Fibroblast of mammary gland (primary cell): ENCODE measurements at regions not wholly inside any gene's neighbourhood (a gene's known extent, or its start where the extent isn't known, plus 50 kb on each side); places are given as distances from the start of the nearest gene placed in this dataset.
"Not testable (repeated sequence)": the region's sequence is repeated elsewhere in the genome, so short reads cannot be mapped to it uniquely, and the experiment has no call there.

Experiments used
- DNase-seq: peaks from one replicate; pipeline ENCODE4 v3.0.0-alpha.2; 2010; ENCODE audit warnings: low read depth
- H3K4me3 ChIP-seq: 2 replicates; pipeline ENCODE4 v1.5.1; 2011; ENCODE audit warnings: low read depth, mild to moderate bottlenecking, low read length, moderate library complexity; ENCODE audit not compliant: control insufficient read depth
- TF ChIP-seq, protein P1 (sequence below): conservative IDR thresholded peaks from 2 replicates; pipeline ENCODE4 v1.5.1; 2011; ENCODE audit warnings: low read depth, low read length, inconsistent platforms; ENCODE audit not compliant: control insufficient read depth, insufficient read depth

- TF ChIP-seq, protein P1, sequence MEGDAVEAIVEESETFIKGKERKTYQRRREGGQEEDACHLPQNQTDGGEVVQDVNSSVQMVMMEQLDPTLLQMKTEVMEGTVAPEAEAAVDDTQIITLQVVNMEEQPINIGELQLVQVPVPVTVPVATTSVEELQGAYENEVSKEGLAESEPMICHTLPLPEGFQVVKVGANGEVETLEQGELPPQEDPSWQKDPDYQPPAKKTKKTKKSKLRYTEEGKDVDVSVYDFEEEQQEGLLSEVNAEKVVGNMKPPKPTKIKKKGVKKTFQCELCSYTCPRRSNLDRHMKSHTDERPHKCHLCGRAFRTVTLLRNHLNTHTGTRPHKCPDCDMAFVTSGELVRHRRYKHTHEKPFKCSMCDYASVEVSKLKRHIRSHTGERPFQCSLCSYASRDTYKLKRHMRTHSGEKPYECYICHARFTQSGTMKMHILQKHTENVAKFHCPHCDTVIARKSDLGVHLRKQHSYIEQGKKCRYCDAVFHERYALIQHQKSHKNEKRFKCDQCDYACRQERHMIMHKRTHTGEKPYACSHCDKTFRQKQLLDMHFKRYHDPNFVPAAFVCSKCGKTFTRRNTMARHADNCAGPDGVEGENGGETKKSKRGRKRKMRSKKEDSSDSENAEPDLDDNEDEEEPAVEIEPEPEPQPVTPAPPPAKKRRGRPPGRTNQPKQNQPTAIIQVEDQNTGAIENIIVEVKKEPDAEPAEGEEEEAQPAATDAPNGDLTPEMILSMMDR, result no peak
- no peak overlapping the region for H3K4me3 ChIP-seq
- DNase-seq, result no peak
Measured at GRCh38 chr7:110461621-110462020, 629.3 kb upstream of the LRRN3 start.

- TF ChIP-seq, protein P1, result no peak
- no peak overlapping the region for H3K4me3 ChIP-seq
- DNase-seq, result no peak
Measured at GRCh38 chr7:110470420-110470819, 620.5 kb upstream of the LRRN3 start.

- H3K4me3 ChIP-seq, DNase-seq: not testable (repeated sequence)
Measured at GRCh38 chr7:110472419-110472818, 618.5 kb upstream of the LRRN3 start.

DNA sequence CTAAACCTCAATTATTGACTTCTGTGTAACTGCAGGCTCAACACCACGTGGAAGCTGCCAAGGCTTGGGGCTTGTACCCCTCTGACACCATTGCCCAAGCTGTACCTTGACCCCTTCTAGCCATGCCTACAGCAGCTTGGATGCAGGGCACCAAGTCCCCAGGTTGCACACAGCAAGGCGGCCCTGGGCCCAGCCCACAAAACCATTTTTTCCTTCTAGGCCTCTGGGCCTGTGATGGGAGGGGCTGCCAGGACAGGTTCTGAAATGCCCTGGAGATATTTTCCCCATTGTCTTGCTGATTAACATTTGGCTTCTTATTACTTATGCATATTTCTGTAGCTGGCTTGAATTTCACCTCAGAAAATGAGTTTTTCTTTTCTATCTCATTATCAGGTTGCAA, 610.0 kb upstream of the LRRN3 start:
- no peak overlapping the region for H3K4me3 ChIP-seq
- TF ChIP-seq, protein P1, result no peak
- DNase-seq, result no peak

DNA sequence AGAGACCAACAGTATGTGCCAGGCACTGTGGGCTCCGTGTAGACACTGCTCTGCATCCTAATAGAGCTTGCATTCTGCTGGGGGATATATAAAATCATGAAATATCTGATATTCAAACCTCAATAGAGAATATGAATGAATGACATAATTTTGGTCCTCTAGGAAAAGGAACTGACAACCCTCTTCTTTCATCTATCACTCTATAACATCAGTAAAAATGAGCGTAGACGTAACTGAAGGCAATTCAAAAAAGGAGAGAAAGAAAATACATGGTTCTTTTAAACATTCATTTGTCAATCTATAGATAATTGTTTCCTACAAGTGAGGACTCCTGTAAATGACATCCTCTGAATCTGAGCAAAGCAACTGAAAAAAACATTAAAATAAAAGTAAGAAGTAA, 607.4 kb upstream of the LRRN3 start:
- DNase-seq, result no peak
- H3K4me3 ChIP-seq, result no peak overlapping the region
- TF ChIP-seq, protein P1, result no peak

DNA sequence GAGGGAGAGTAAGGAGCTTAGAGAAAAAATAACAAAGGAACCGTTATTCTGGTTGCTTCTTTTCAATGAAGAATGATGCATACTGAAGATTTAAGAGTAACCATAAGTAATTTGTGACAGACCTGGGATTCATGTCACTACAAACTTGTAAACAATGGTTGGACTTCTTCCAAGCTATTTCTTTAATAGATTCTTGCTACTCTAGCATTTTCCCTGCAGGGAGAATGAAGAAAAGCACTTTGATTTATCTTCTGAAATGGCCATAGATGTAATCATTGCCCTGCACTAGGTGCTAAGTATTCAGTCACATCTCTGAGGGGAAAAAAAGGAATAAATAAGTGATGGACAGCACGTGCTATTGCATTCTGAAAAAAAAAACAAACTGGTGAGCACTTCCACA, 606.6 kb upstream of the LRRN3 start:
- no peak overlapping the region for H3K4me3 ChIP-seq
- no peak for DNase-seq
- TF ChIP-seq, protein P1, result no peak

DNA sequence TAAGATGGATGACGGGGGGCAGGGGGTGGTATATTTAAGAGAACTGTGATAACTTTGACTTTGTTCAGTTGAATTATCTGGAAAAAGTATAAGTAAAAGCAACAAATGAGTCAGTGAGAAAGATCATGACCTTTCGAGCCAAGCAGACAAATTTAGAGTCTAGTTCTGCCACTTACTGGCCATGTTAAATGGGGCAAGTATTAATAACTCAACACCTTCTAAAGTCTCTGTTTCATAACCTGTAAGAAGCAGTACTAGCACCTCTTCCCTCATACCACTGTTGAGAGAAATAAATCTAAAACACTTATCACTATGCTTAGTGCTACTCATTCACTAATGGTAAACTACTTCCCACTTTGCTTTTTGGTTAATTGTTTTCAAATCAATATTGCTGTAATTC, 604.4 kb upstream of the LRRN3 start:
- no peak for DNase-seq
- H3K4me3 ChIP-seq, result no peak overlapping the region
- TF ChIP-seq, protein P1, result no peak
